Hepatic stellate cell (primary cell): ENCODE measurements at regions not wholly inside any gene's neighbourhood (a gene's known extent, or its start where the extent isn't known, plus 50 kb on each side); places are given as distances from the start of the nearest gene placed in this dataset.
A peak's percentile ranks its signal among the peaks of the same experiment; 100 is the strongest.
"Not testable (repeated sequence)": the region's sequence is repeated elsewhere in the genome, so short reads cannot be mapped to it uniquely, and the experiment has no call there.

Source experiments
- DNase-seq: peaks from one replicate; pipeline ENCODE4 v3.0.0; 2011; ENCODE audit warnings: low spot score

- DNase-seq: no peak
Measured at GRCh38 chr2:238521002-238521401, 94.3 kb downstream of the ASB1 start.

GRCh38 chr2:238521870-238522269 is 95.1 kb downstream of the ASB1 start:
- no peak for DNase-seq

GRCh38 chr2:238523158-238524110 is 96.7 kb downstream of the ASB1 start:
- DNase-seq: no peak

GRCh38 chr2:238524426-238524983 is 97.8 kb downstream of the ASB1 start:
- no peak for DNase-seq

- no peak for DNase-seq
Measured at GRCh38 chr2:238525990-238526389, 99.3 kb downstream of the ASB1 start.

GRCh38 chr2:238527565-238527964 is 100.8 kb downstream of the ASB1 start:
- DNase-seq: peak; percentile 49

- no peak for DNase-seq
Measured at GRCh38 chr2:238528953-238529781, 102.4 kb downstream of the ASB1 start.

- not testable (repeated sequence) for DNase-seq
Measured at GRCh38 chr2:238531017-238531645, 104.4 kb downstream of the ASB1 start.

GRCh38 chr2:238543732-238544131 is 117.0 kb downstream of the ASB1 start:
- DNase-seq: not testable (repeated sequence)

GRCh38 chr2:238548902-238549462 is 122.3 kb downstream of the ASB1 start:
- no peak for DNase-seq

- no peak for DNase-seq
Measured at GRCh38 chr2:238549866-238550265, 123.1 kb downstream of the ASB1 start.

GRCh38 chr2:238551091-238551490 is 124.4 kb downstream of the ASB1 start:
- DNase-seq: no peak

GRCh38 chr2:238552226-238552625 is 125.5 kb downstream of the ASB1 start:
- no peak for DNase-seq

GRCh38 chr2:238553159-238553558 is 126.4 kb downstream of the ASB1 start:
- no peak for DNase-seq

GRCh38 chr2:238554468-238555315 is 128.0 kb downstream of the ASB1 start:
- no peak for DNase-seq

GRCh38 chr2:238555786-238556542 is 129.2 kb downstream of the ASB1 start:
- no peak for DNase-seq

GRCh38 chr2:238557431-238557830 is 130.7 kb downstream of the ASB1 start:
- no peak for DNase-seq

- no peak for DNase-seq
Measured at GRCh38 chr2:238557936-238558335, 131.2 kb downstream of the ASB1 start.

GRCh38 chr2:238558456-238559099 is 131.9 kb downstream of the ASB1 start:
- DNase-seq: no peak

GRCh38 chr2:238560234-238560633 is 133.5 kb downstream of the ASB1 start:
- DNase-seq: no peak
